ENCODE measurements at regions not wholly inside any gene's neighbourhood (a gene's known extent, or its start where the extent isn't known, plus 50 kb on each side); places are given as distances from the start of the nearest gene placed in this dataset.

DNA sequence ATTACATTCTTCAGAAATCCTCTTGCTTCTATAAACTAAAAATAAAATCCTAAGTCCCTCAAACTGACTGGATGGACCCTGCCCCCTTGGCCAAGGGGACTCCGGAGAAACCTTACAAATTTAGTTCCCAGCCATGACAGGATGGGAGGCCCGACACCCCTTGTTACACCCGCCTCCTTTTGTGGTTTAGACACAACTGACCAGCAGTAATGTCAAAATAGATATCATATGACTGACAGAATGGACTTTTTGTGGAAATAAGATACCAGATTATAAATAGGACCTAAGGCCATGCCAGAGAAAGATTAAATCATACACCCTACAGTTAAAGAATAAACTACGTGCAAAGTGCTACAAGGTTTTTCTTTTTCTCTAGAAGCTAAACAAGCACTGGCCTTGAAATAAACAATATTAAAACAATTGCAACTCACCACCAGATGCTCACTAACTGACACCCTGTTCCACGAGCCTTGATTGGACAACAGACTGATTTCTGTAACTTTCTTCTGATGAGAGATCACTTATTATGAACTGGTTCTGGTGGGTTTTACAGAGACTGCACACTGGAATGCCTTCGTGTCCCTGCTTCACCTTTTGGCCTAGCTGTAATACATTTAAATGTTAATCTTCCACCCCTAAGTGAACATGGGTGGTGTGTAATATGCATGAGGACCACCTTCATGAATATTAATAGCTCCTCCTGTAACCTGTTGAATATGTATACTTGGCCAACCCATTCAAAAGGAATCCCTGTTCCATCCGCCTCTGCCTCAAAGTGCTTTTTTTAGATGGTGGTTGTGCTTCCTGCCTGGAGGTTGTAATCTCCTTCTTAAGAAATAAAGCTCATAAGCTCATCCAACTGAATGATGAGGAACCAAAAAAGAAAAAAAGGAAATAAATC is 99.6 kb downstream of the ODF2L start:
- Histone ChIP-seq H3K27ac (ENCODE audit: low read depth, low read length) (no peak overlapping the region), H3K9ac (ENCODE audit: low read length) (no peak overlapping the region), H2BK5ac (ENCODE audit: low read length) (no peak overlapping the region), H3K4me3 (ENCODE audit: low read length) (no peak overlapping the region), H3K23ac (ENCODE audit: low read length) (no peak overlapping the region), H3K79me2 (ENCODE audit: control insufficient read depth, insufficient read depth, low read length) (no peaks in the 10 kb centered on the region), H3K79me1 (ENCODE audit: low read length) (no peaks in the 10 kb centered on the region), H3K36me3 (ENCODE audit: control insufficient read depth, insufficient read depth, low read length) (no peaks in the 10 kb centered on the region), H2BK120ac (ENCODE audit: low read depth, low read length) (no peak overlapping the region), H3K56ac (ENCODE audit: low read length) (no peak overlapping the region), H3K27me3 (ENCODE audit: insufficient read depth, low read length, poor library complexity) (no peaks in the 10 kb centered on the region), H2AK5ac (ENCODE audit: low read length) (no peak overlapping the region), H3K4me2 (ENCODE audit: low read length) (no peak overlapping the region), H4K8ac (ENCODE audit: low read depth, low read length) (no peak overlapping the region), H3K4ac (ENCODE audit: low read depth, low read length) (no peak overlapping the region), H2BK15ac (replicated peaks; ENCODE audit: low read depth) (no peak overlapping the region), H3K18ac (ENCODE audit: low read length) (no peak overlapping the region), H3K4me1 (ENCODE audit: control insufficient read depth, low read depth, low read length) (no peaks in the 10 kb centered on the region), H4K5ac (ENCODE audit: low read length) (no peak overlapping the region)
- no CpG with 5 or more reads among the region's 7 CpGs for WGBS (ENCODE audit: extremely low coverage, insufficient coverage, low lambda C conversion rate)
- no peak for DNase-seq

DNA sequence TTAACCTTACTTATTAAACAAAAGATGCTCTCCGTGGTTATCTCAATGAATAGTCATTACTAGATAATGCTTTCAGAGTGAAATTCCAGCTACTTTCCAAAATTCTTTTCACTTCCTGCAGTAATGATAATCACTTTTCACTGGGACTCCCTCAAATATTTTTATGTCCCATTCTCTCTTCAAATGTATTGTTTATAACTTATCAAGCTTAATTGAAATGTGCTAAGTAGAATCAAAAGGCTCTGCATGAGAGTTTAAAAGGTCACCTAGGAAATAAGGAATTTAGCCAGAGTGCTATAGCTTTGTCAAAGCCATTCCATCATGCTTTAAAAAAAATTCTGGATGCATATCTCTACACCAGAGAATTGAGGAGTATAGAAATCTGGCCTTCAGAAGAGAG is 106.4 kb downstream of the ODF2L start:
- H3K36me3 ChIP-seq (ENCODE audit: control insufficient read depth, insufficient read depth, low read length) = no peaks in the 10 kb centered on the region
- H4K5ac ChIP-seq (ENCODE audit: low read length) = no peak overlapping the region
- no peak overlapping the region for H3K27ac ChIP-seq (ENCODE audit: low read depth, low read length)
- no peak overlapping the region for H3K18ac ChIP-seq (ENCODE audit: low read length)
- no peak for DNase-seq
- no peak overlapping the region for H3K4me3 ChIP-seq (ENCODE audit: low read length)
- H2BK120ac ChIP-seq (ENCODE audit: low read depth, low read length) = no peak overlapping the region
- no peaks in the 10 kb centered on the region for H3K4me1 ChIP-seq (ENCODE audit: control insufficient read depth, low read depth, low read length)
- H3K4ac ChIP-seq (ENCODE audit: low read depth, low read length) = no peak overlapping the region
- H3K4me2 ChIP-seq (ENCODE audit: low read length) = no peak overlapping the region
- no peak overlapping the region for H3K56ac ChIP-seq (ENCODE audit: low read length)
- no peak overlapping the region for H4K8ac ChIP-seq (ENCODE audit: low read depth, low read length)
- no peak overlapping the region for H2BK5ac ChIP-seq (ENCODE audit: low read length)
- H3K79me1 ChIP-seq (ENCODE audit: low read length) = no peaks in the 10 kb centered on the region
- H2BK15ac ChIP-seq (replicated peaks; ENCODE audit: low read depth) = no peak overlapping the region
- H3K23ac ChIP-seq (ENCODE audit: low read length) = no peak overlapping the region
- no peak overlapping the region for H3K9ac ChIP-seq (ENCODE audit: low read length)
- WGBS (ENCODE audit: extremely low coverage, insufficient coverage, low lambda C conversion rate) = no CpG with 5 or more reads among the region's 1 CpG
- no peaks in the 10 kb centered on the region for H3K79me2 ChIP-seq (ENCODE audit: control insufficient read depth, insufficient read depth, low read length)
- H2AK5ac ChIP-seq (ENCODE audit: low read length) = no peak overlapping the region
- H3K27me3 ChIP-seq (ENCODE audit: insufficient read depth, low read length, poor library complexity) = no peaks in the 10 kb centered on the region

DNA sequence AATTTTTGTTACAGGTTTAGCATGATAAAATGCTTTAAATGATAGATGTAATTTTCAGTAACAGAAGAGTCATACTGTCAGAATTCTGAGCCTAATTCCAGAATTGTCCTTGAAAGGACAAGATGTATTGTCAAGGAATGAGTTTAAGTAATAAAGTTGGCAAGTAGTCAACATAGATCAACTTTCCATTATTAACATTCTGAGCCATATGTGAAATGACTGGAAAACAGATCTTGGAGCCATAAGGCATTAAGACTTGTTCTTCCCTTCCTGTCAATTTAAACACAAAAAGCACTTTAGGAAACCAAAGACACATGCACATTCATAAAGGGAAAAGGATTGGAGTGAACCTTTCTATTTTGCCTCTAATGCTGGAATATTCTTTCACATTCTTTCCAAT is 107.0 kb downstream of the ODF2L start:
- H4K5ac ChIP-seq (ENCODE audit: low read length) = no peak overlapping the region
- no peaks in the 10 kb centered on the region for H3K79me2 ChIP-seq (ENCODE audit: control insufficient read depth, insufficient read depth, low read length)
- no peak overlapping the region for H2BK5ac ChIP-seq (ENCODE audit: low read length)
- no peak overlapping the region for H3K27ac ChIP-seq (ENCODE audit: low read depth, low read length)
- no peaks in the 10 kb centered on the region for H3K27me3 ChIP-seq (ENCODE audit: insufficient read depth, low read length, poor library complexity)
- H3K4ac ChIP-seq (ENCODE audit: low read depth, low read length) = no peak overlapping the region
- no peaks in the 10 kb centered on the region for H3K36me3 ChIP-seq (ENCODE audit: control insufficient read depth, insufficient read depth, low read length)
- no peak overlapping the region for H2BK15ac ChIP-seq (replicated peaks; ENCODE audit: low read depth)
- no peak overlapping the region for H3K9ac ChIP-seq (ENCODE audit: low read length)
- H3K79me1 ChIP-seq (ENCODE audit: low read length) = no peaks in the 10 kb centered on the region
- H3K4me2 ChIP-seq (ENCODE audit: low read length) = no peak overlapping the region
- no peak overlapping the region for H3K56ac ChIP-seq (ENCODE audit: low read length)
- H4K8ac ChIP-seq (ENCODE audit: low read depth, low read length) = no peak overlapping the region
- H2BK120ac ChIP-seq (ENCODE audit: low read depth, low read length) = no peak overlapping the region
- no peak overlapping the region for H3K18ac ChIP-seq (ENCODE audit: low read length)
- no peaks in the 10 kb centered on the region for H3K4me1 ChIP-seq (ENCODE audit: control insufficient read depth, low read depth, low read length)
- H3K23ac ChIP-seq (ENCODE audit: low read length) = no peak overlapping the region
- no peak for DNase-seq
- H2AK5ac ChIP-seq (ENCODE audit: low read length) = no peak overlapping the region
- H3K4me3 ChIP-seq (ENCODE audit: low read length) = no peak overlapping the region

DNA sequence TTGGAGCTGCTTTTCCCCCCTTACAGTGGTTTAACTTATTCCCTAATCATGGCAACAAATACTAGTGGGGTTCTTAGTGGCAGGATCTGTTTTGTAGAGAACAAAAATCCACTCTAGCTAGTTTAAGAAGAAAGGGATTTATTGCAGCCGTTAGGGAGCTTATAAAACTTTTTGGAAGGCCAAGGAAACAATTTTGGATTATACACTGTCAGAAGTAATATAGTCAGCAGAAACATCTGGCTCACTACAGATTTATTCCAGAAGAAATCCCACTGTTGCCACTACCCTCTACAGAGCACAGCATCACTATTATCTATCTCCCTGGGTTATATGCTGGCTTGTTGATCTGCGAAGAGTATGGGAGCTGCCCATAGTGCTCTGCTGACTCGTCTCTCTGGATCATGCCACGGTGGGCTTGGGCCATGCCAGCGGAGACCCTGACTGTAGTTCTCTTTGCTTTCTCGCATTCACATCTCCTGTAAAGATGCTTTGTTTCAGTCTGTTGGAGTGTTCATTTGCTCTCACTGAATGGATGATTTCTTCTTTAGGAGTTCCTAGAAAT is 107.5 kb downstream of the ODF2L start:
- Histone ChIP-seq H3K79me2 (ENCODE audit: control insufficient read depth, insufficient read depth, low read length) (no peaks in the 10 kb centered on the region), H3K23ac (ENCODE audit: low read length) (no peak overlapping the region), H3K4me1 (ENCODE audit: control insufficient read depth, low read depth, low read length) (no peaks in the 10 kb centered on the region), H4K5ac (ENCODE audit: low read length) (no peak overlapping the region), H3K27me3 (ENCODE audit: insufficient read depth, low read length, poor library complexity) (no peaks in the 10 kb centered on the region), H3K4me3 (ENCODE audit: low read length) (no peak overlapping the region), H3K9ac (ENCODE audit: low read length) (no peak overlapping the region), H3K4ac (ENCODE audit: low read depth, low read length) (no peak overlapping the region), H3K36me3 (ENCODE audit: control insufficient read depth, insufficient read depth, low read length) (no peaks in the 10 kb centered on the region), H3K4me2 (ENCODE audit: low read length) (no peak overlapping the region), H4K8ac (ENCODE audit: low read depth, low read length) (no peak overlapping the region), H3K27ac (ENCODE audit: low read depth, low read length) (no peak overlapping the region), H2BK15ac (replicated peaks; ENCODE audit: low read depth) (no peak overlapping the region), H3K79me1 (ENCODE audit: low read length) (no peaks in the 10 kb centered on the region), H2AK5ac (ENCODE audit: low read length) (no peak overlapping the region), H3K56ac (ENCODE audit: low read length) (no peak overlapping the region), H2BK120ac (ENCODE audit: low read depth, low read length) (no peak overlapping the region), H2BK5ac (ENCODE audit: low read length) (no peak overlapping the region), H3K18ac (ENCODE audit: low read length) (no peak overlapping the region)
- WGBS (ENCODE audit: extremely low coverage, insufficient coverage, low lambda C conversion rate) = no CpG with 5 or more reads among the region's 6 CpGs
- no peak for DNase-seq

DNA sequence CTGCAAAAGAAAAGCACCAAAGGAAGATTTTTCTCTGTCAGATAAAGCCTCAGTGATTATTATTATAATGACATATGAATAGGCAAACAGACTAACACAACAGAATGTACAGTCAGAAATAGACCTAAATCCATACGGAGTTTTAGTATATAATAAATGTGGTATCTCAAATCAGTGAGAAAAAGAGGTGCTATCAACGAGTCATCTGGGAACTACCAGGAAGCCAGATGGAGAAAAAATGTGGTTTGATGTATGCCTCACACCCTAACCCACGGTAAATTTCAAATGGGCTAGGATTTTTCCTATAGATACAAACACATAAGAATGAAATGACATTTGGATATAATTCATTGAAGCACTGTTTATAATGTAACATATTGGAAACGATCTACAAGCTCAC is 110.3 kb downstream of the ODF2L start:
- no peak overlapping the region for H2AK5ac ChIP-seq (ENCODE audit: low read length)
- no peaks in the 10 kb centered on the region for H3K36me3 ChIP-seq (ENCODE audit: control insufficient read depth, insufficient read depth, low read length)
- no peak overlapping the region for H2BK120ac ChIP-seq (ENCODE audit: low read depth, low read length)
- no peak overlapping the region for H3K9ac ChIP-seq (ENCODE audit: low read length)
- H4K8ac ChIP-seq (ENCODE audit: low read depth, low read length) = no peak overlapping the region
- H3K79me2 ChIP-seq (ENCODE audit: control insufficient read depth, insufficient read depth, low read length) = no peaks in the 10 kb centered on the region
- WGBS (ENCODE audit: extremely low coverage, insufficient coverage, low lambda C conversion rate) = no CpG with 5 or more reads among the region's 4 CpGs
- no peak for DNase-seq
- no peaks in the 10 kb centered on the region for H3K27me3 ChIP-seq (ENCODE audit: insufficient read depth, low read length, poor library complexity)
- no peaks in the 10 kb centered on the region for H3K79me1 ChIP-seq (ENCODE audit: low read length)
- no peak overlapping the region for H3K56ac ChIP-seq (ENCODE audit: low read length)
- no peak overlapping the region for H3K18ac ChIP-seq (ENCODE audit: low read length)
- H4K5ac ChIP-seq (ENCODE audit: low read length) = no peak overlapping the region
- H3K23ac ChIP-seq (ENCODE audit: low read length) = no peak overlapping the region
- H3K4me1 ChIP-seq (ENCODE audit: control insufficient read depth, low read depth, low read length) = no peaks in the 10 kb centered on the region
- no peak overlapping the region for H3K4ac ChIP-seq (ENCODE audit: low read depth, low read length)
- no peak overlapping the region for H3K4me2 ChIP-seq (ENCODE audit: low read length)
- H3K27ac ChIP-seq (ENCODE audit: low read depth, low read length) = no peak overlapping the region
- H2BK15ac ChIP-seq (replicated peaks; ENCODE audit: low read depth) = no peak overlapping the region
- H2BK5ac ChIP-seq (ENCODE audit: low read length) = no peak overlapping the region
- no peak overlapping the region for H3K4me3 ChIP-seq (ENCODE audit: low read length)

DNA sequence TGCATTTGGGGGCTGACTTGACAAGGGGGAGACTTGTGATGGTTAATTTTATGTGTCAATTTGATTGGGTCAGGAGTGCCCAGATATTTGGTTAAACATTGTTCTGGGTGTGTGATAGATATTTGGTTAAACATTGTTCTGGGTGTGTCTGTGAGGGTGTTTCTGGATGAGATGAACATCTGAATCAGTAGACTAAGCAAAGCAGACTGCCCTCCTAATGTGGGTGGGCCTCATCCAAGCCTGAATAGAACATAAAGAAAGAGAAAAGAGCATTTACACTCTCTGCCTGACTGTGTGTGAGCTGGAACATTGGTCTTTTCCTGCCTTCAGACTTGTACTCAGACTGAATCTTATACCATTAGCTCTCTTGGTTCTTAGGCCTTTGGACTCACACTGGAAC is 113.5 kb downstream of the ODF2L start:
- Histone ChIP-seq H3K4ac (ENCODE audit: low read depth, low read length) (no peak overlapping the region), H3K9ac (ENCODE audit: low read length) (no peak overlapping the region), H2BK15ac (replicated peaks; ENCODE audit: low read depth) (no peak overlapping the region), H3K4me3 (ENCODE audit: low read length) (no peak overlapping the region), H3K4me1 (ENCODE audit: control insufficient read depth, low read depth, low read length) (no peaks in the 10 kb centered on the region), H3K56ac (ENCODE audit: low read length) (no peak overlapping the region), H2BK5ac (ENCODE audit: low read length) (no peak overlapping the region), H2AK5ac (ENCODE audit: low read length) (no peak overlapping the region), H3K27me3 (ENCODE audit: insufficient read depth, low read length, poor library complexity) (no peaks in the 10 kb centered on the region), H3K4me2 (ENCODE audit: low read length) (no peak overlapping the region), H3K79me2 (ENCODE audit: control insufficient read depth, insufficient read depth, low read length) (no peaks in the 10 kb centered on the region), H3K79me1 (ENCODE audit: low read length) (no peaks in the 10 kb centered on the region), H2BK120ac (ENCODE audit: low read depth, low read length) (no peak overlapping the region), H3K27ac (ENCODE audit: low read depth, low read length) (no peak overlapping the region), H4K8ac (ENCODE audit: low read depth, low read length) (no peak overlapping the region), H3K36me3 (ENCODE audit: control insufficient read depth, insufficient read depth, low read length) (no peaks in the 10 kb centered on the region), H3K18ac (ENCODE audit: low read length) (no peak overlapping the region), H4K5ac (ENCODE audit: low read length) (no peak overlapping the region), H3K23ac (ENCODE audit: low read length) (no peak overlapping the region)
- DNase-seq = no peak
